Neural crest cell (in vitro differentiated cells): ENCODE measurements at regions not wholly inside any gene's neighbourhood (a gene's known extent, or its start where the extent isn't known, plus 50 kb on each side); places are given as distances from the start of the nearest gene placed in this dataset.

ENCODE experiments used
- DNase-seq: peaks from one replicate; pipeline ENCODE4 v3.0.0; 2021; ENCODE audit warnings: low read depth, mixed read lengths, low spot score
- H3K27ac Mint-ChIP-seq: one replicate; pipeline ENCODE4 v1.8.0; 2021; ENCODE audit warnings: mild to moderate bottlenecking, mixed read lengths; ENCODE audit not compliant: unreplicated experiment
- H3K27me3 Mint-ChIP-seq: 2 replicates; pipeline ENCODE4 v1.8.0; 2021; ENCODE audit warnings: low read depth, mild to moderate bottlenecking, mixed read lengths
- H3K36me3 Mint-ChIP-seq: 2 replicates; pipeline ENCODE4 v1.8.0; 2021; ENCODE audit warnings: low read depth, mild to moderate bottlenecking, mixed read lengths
- H3K4me1 Mint-ChIP-seq: 2 replicates; pipeline ENCODE4 v1.8.0; 2021; ENCODE audit warnings: mixed read lengths
- H3K4me3 Mint-ChIP-seq: one replicate; pipeline ENCODE4 v1.8.0; 2021; ENCODE audit warnings: mild to moderate bottlenecking, mixed read lengths
- H3K9me3 Mint-ChIP-seq: 2 replicates; pipeline ENCODE4 v1.8.0; 2021; ENCODE audit warnings: mixed read lengths
- CTCF ChIP-seq: fragments of 200-600 bp; sonication (generic); conservative IDR thresholded peaks from 2 replicates; pipeline ENCODE4 v1.5.0; 2021; ENCODE audit warnings: antibody characterized with exemption, mild to moderate bottlenecking

- Mint-ChIP-seq H3K36me3 (no peaks in the 10 kb centered on the region), H3K9me3 (no peaks in the 10 kb centered on the region), H3K4me3 (no peak overlapping the region), H3K27me3 (no peaks in the 10 kb centered on the region), H3K4me1 (peaks cover 18% of the 10 kb centered on the region), H3K27ac (no peak overlapping the region)
- no peak for TF ChIP-seq CTCF
- no peak for DNase-seq
Observed at GRCh38 chr2:48190230-48190629, 124.3 kb upstream of the FOXN2 start.

- Mint-ChIP-seq H3K4me1 (peaks cover 38% of the 10 kb centered on the region), H3K36me3 (no peaks in the 10 kb centered on the region), H3K4me3 (no peak overlapping the region), H3K27me3 (no peaks in the 10 kb centered on the region), H3K27ac (peak overlapping the region; percentile 87), H3K9me3 (no peaks in the 10 kb centered on the region)
- TF ChIP-seq CTCF: no peak
- DNase-seq: no peak
Observed at GRCh38 chr2:48194641-48195040, 119.8 kb upstream of the FOXN2 start.

- peaks cover 38% of the 10 kb centered on the region for H3K4me1 Mint-ChIP-seq
- H3K27ac Mint-ChIP-seq: no peak overlapping the region
- no peaks in the 10 kb centered on the region for H3K9me3 Mint-ChIP-seq
- no peaks in the 10 kb centered on the region for H3K27me3 Mint-ChIP-seq
- no peak overlapping the region for H3K4me3 Mint-ChIP-seq
- TF ChIP-seq CTCF: no peak
- no peaks in the 10 kb centered on the region for H3K36me3 Mint-ChIP-seq
- DNase-seq: no peak
Observed at GRCh38 chr2:48195169-48195568, 119.3 kb upstream of the FOXN2 start.

- H3K27me3 Mint-ChIP-seq: no peaks in the 10 kb centered on the region
- no peak overlapping the region for H3K4me3 Mint-ChIP-seq
- no peak for DNase-seq
- no peak overlapping the region for H3K27ac Mint-ChIP-seq
- no peaks in the 10 kb centered on the region for H3K36me3 Mint-ChIP-seq
- no peaks in the 10 kb centered on the region for H3K9me3 Mint-ChIP-seq
- H3K4me1 Mint-ChIP-seq: peaks cover 40% of the 10 kb centered on the region
- TF ChIP-seq CTCF: no peak
Observed at GRCh38 chr2:48197618-48198017, 116.9 kb upstream of the FOXN2 start.

- Mint-ChIP-seq H3K4me3 (no peak overlapping the region), H3K4me1 (peaks cover 40% of the 10 kb centered on the region), H3K27ac (no peak overlapping the region), H3K36me3 (no peaks in the 10 kb centered on the region), H3K9me3 (no peaks in the 10 kb centered on the region), H3K27me3 (no peaks in the 10 kb centered on the region)
- no peak for TF ChIP-seq CTCF
- DNase-seq: no peak
Observed at GRCh38 chr2:48198371-48198770, 116.1 kb upstream of the FOXN2 start.

- H3K27me3 Mint-ChIP-seq: no peaks in the 10 kb centered on the region
- H3K9me3 Mint-ChIP-seq: no peaks in the 10 kb centered on the region
- no peak for TF ChIP-seq CTCF
- no peaks in the 10 kb centered on the region for H3K36me3 Mint-ChIP-seq
- H3K4me3 Mint-ChIP-seq: no peak overlapping the region
- H3K4me1 Mint-ChIP-seq: peaks cover 38% of the 10 kb centered on the region
- no peak overlapping the region for H3K27ac Mint-ChIP-seq
- no peak for DNase-seq
Observed at GRCh38 chr2:48199070-48199469, 115.4 kb upstream of the FOXN2 start.
